IMR-90 (cell line): ENCODE measurements at regions not wholly inside any gene's neighbourhood (a gene's known extent, or its start where the extent isn't known, plus 50 kb on each side); places are given as distances from the start of the nearest gene placed in this dataset.

Experiments used
- ATAC-seq: fragments of 200-7000 bp; cut with Tn5 transposase; 2 replicates; pipeline ENCODE4 v1.9.1; 2020; ENCODE audit warnings: low read depth, mild to moderate bottlenecking, moderate library complexity
- BruUV-seq: library from RNA; stranded (reverse); fragments of 400-500 nt; replicated peaks from 2 replicates; lab custom pipeline; 2021; lab: Mats Ljungman, UMichigan
- CTCF ChIA-PET: fragments of 300-600 bp; formaldehyde crosslinking; extraction: SDS; loops from one replicate; lab custom pipeline; 2021; ENCODE audit warnings: antibody characterized with exemption; lab: Yijun Ruan, JAX
- POLR2A ChIA-PET: fragments of 300-600 bp; sonication (Branson Sonifier 250); formaldehyde crosslinking; loops from one replicate; lab custom pipeline; 2022; ENCODE audit warnings: antibody characterized with exemption; ENCODE audit not compliant: unreplicated experiment; lab: Charles Lee
- DNase-seq: peaks from one replicate; pipeline ENCODE4 v3.0.0; 2013
- H2AFZ ChIP-seq: replicated peaks from 2 replicates; pipeline ENCODE3; 2013; ENCODE audit warnings: low read length, mild to moderate bottlenecking; ENCODE audit not compliant: poor library complexity
- H2AK5ac ChIP-seq: 2 replicates; pipeline ENCODE4 v1.6.1; 2013; ENCODE audit warnings: low read depth, low read length, inconsistent platforms
- H2AK9ac ChIP-seq: replicated peaks from 2 replicates; pipeline ENCODE3; 2013; ENCODE audit warnings: mild to moderate bottlenecking, low read depth, low read length, moderate library complexity; ENCODE audit not compliant: poor library complexity
- H2BK120ac ChIP-seq: 2 replicates; pipeline ENCODE4 v1.6.1; 2013; ENCODE audit warnings: low read depth, low read length, inconsistent platforms
- H2BK15ac ChIP-seq: 3 replicates; pipeline ENCODE4 v1.6.1; 2013; ENCODE audit warnings: low read depth, low read length, inconsistent platforms
- H2BK20ac ChIP-seq: 2 replicates; pipeline ENCODE4 v1.6.1; 2013; ENCODE audit warnings: low read depth, mild to moderate bottlenecking, inconsistent platforms, low read length, moderate library complexity
- H2BK5ac ChIP-seq: 2 replicates; pipeline ENCODE4 v1.6.1; 2013; ENCODE audit warnings: mild to moderate bottlenecking, low read depth, low read length, inconsistent platforms; ENCODE audit not compliant: poor library complexity, severe bottlenecking
- H3K14ac ChIP-seq: replicated peaks from 2 replicates; pipeline ENCODE4 v1.6.1; 2013; ENCODE audit warnings: low read depth, low read length, inconsistent platforms
- H3K18ac ChIP-seq: 2 replicates; pipeline ENCODE4 v1.6.1; 2013; ENCODE audit warnings: low read depth, low read length, control low read depth
- H3K23ac ChIP-seq: 2 replicates; pipeline ENCODE4 v1.6.1; 2013; ENCODE audit warnings: low read depth, low read length, inconsistent platforms
- H3K27ac ChIP-seq: 2 replicates; pipeline ENCODE4 v1.5.1; 2013; ENCODE audit warnings: mild to moderate bottlenecking, control low read depth, low read length; ENCODE audit not compliant: insufficient read depth
- H3K27me3 ChIP-seq: 2 replicates; pipeline ENCODE4 v1.6.1; 2013; ENCODE audit warnings: low read length; ENCODE audit not compliant: control insufficient read depth, insufficient read depth
- H3K36me3 ChIP-seq: 2 replicates; pipeline ENCODE4 v1.6.1; 2013; ENCODE audit warnings: low read length, mixed read lengths; ENCODE audit not compliant: control insufficient read depth, insufficient read depth
- H3K4ac ChIP-seq: 2 replicates; pipeline ENCODE4 v1.6.1; 2013; ENCODE audit warnings: low read depth, low read length, inconsistent platforms
- H3K4me1 ChIP-seq: 2 replicates; pipeline ENCODE4 v1.6.1; 2013; ENCODE audit warnings: low read length, mixed read lengths; ENCODE audit not compliant: control insufficient read depth, insufficient read depth
- H3K4me2 ChIP-seq: 2 replicates; pipeline ENCODE4 v1.6.1; 2013; ENCODE audit warnings: low read depth, mild to moderate bottlenecking, control low read depth, low read length, moderate library complexity
- H3K4me3 ChIP-seq: 2 replicates; pipeline ENCODE4 v1.5.1; 2013; ENCODE audit warnings: low read depth, mild to moderate bottlenecking, control low read depth, low read length, moderate library complexity; ENCODE audit not compliant: insufficient read depth
- H3K56ac ChIP-seq: 2 replicates; pipeline ENCODE4 v1.6.1; 2013; ENCODE audit warnings: low read length, inconsistent platforms; ENCODE audit not compliant: insufficient read depth; ENCODE audit errors: extremely low read depth
- H3K79me1 ChIP-seq, 2 experiments: 2 replicates each; pipeline ENCODE4 v1.6.1; 2013; ENCODE audit warnings: low read length in 2 of 2, inconsistent platforms in 1 of 2, low read depth in 1 of 2
- H3K9ac ChIP-seq: 2 replicates; pipeline ENCODE4 v1.6.1; 2013; ENCODE audit warnings: low read depth, low read length, control low read depth
- H3K9me1 ChIP-seq: 2 replicates; pipeline ENCODE4 v1.6.1; 2013; ENCODE audit warnings: low read length, inconsistent platforms; ENCODE audit not compliant: insufficient read depth
- H3K9me3 ChIP-seq: 2 replicates; pipeline ENCODE4 v1.6.1; 2013; ENCODE audit warnings: low read length; ENCODE audit not compliant: control insufficient read depth, insufficient read depth
- H4K20me1 ChIP-seq: 2 replicates; pipeline ENCODE4 v1.6.1; 2013; ENCODE audit warnings: low read length, inconsistent platforms; ENCODE audit not compliant: insufficient read depth
- H4K5ac ChIP-seq: 2 replicates; pipeline ENCODE4 v1.6.1; 2013; ENCODE audit warnings: mild to moderate bottlenecking, low read depth, low read length, control low read depth
- H4K8ac ChIP-seq, 2 experiments: 2 replicates each; pipeline ENCODE4 v1.6.1; 2013; ENCODE audit warnings: low read depth in 2 of 2, low read length in 2 of 2, control low read depth in 1 of 2, inconsistent platforms in 1 of 2
- H4K91ac ChIP-seq: 2 replicates; pipeline ENCODE4 v1.6.1; 2013; ENCODE audit warnings: low read depth, low read length, inconsistent platforms; ENCODE audit not compliant: insufficient read depth
- ELK1 ChIP-seq: fragments of 150-350 bp; IDR thresholded peaks from 2 replicates; pipeline ENCODE4 v1.6.1; 2016; ENCODE audit warnings: low read depth, mild to moderate bottlenecking, low read length, moderate library complexity, borderline replicate concordance
- WGBS, 2 experiments: methylation state at CpG; one replicate each; pipeline versions ENCODE4 v1.1.5 to v1.1.7; 2013; ENCODE audit warnings: missing lambda C conversion rate in 2 of 2; ENCODE audit not compliant: insufficient read length in 1 of 2; ENCODE audit errors: extremely low coverage in 2 of 2; 5-methylcytosine and 5-hydroxymethylcytosine counted together
- dilution Hi-C: fragments of 300-500 bp; cut with HindIII; formaldehyde crosslinking; loops from one replicate; pipeline ENCODE4 v1.14.3; 2018; ENCODE audit warnings: low sequenced_read_pairs; ENCODE audit not compliant: unreplicated experiment
- in situ Hi-C: fragments of 300-500 bp; cut with MboI; formaldehyde crosslinking; loops from 3 replicates; pipeline ENCODE4 v1.14.3; 2019; ENCODE audit warnings: low sequenced_read_pairs, inconsistent platforms, mixed read lengths
- intact Hi-C: fragments of 100-400 bp; cut with micrococcal nuclease; formaldehyde crosslinking; loops from 2 replicates; pipeline ENCODE4 v1.10.0; 2022

- Histone ChIP-seq H3K4me3 (no peak overlapping the region), H3K4me1 (no peaks in the 10 kb centered on the region), H3K23ac (no peak overlapping the region), H3K18ac (no peak overlapping the region), H3K27ac (no peak overlapping the region), H3K4ac (no peak overlapping the region), H3K36me3 (no peaks in the 10 kb centered on the region), H2BK5ac (no peak overlapping the region), H2BK120ac (no peak overlapping the region), H2BK20ac (no peak overlapping the region), H2AFZ (no peak overlapping the region), H3K56ac (no peak overlapping the region), H4K20me1 (no peaks in the 10 kb centered on the region), H2BK15ac (no peak overlapping the region), H3K9me1 (no peaks in the 10 kb centered on the region), H3K14ac (no peak overlapping the region), H4K91ac (no peak overlapping the region), H2AK9ac (no peak overlapping the region), H4K8ac (no peak overlapping the region), H3K9ac (no peak overlapping the region), H3K4me2 (no peak overlapping the region), H3K27me3 (peaks cover 22% of the 10 kb centered on the region), H3K9me3 (no peaks in the 10 kb centered on the region), H2AK5ac (no peak overlapping the region), H3K79me1 (no peaks in the 10 kb centered on the region), H4K5ac (no peak overlapping the region)
- dilution Hi-C loops (no loop called here), in situ Hi-C loops (no loop called here), intact Hi-C loops (no loop called here)
- 90% methylated on average over 4 of the region's 5 CpGs; no CpG with 5 or more reads in 1 of the 2 experiments for WGBS, 2 experiments
- ATAC-seq (no peak), DNase-seq (no peak)
- CTCF ChIA-PET: interaction anchor here (0.6 to 1.0 kb wide), 2 partner anchors 34 to 63 kb away, joined by 3 to 5 read pairs; no protein-coding TSS in a partner anchor
- no peak for TF ChIP-seq ELK1
- BruUV-seq: no TSS peak
- POLR2A ChIA-PET: no interaction called here
Measured at GRCh38 chr15:67992411-67992810, 61.7 kb upstream of the PIAS1 start.
